ENCODE measurements at regions not wholly inside any gene's neighbourhood (a gene's known extent, or its start where the extent isn't known, plus 50 kb on each side); places are given as distances from the start of the nearest gene placed in this dataset.

- TF ChIP-seq CTCF (IDR thresholded peaks at IDR 0.05) (no peak), EP300 (IDR thresholded peaks at IDR 0.05) (no peak)
Observed at GRCh38 chr14:53411125-53411524, 258.0 kb upstream of the DDHD1 start.

Measured in ovary (tissue), 3 donors.